Nephron progenitor cell (in vitro differentiated cells): ENCODE measurements at regions not wholly inside any gene's neighbourhood (a gene's known extent, or its start where the extent isn't known, plus 50 kb on each side); places are given as distances from the start of the nearest gene placed in this dataset.

Source experiments
- DNase-seq: peaks from one replicate; pipeline ENCODE4 v3.0.0; 2021
- H3K27ac Mint-ChIP-seq: 2 replicates; pipeline ENCODE4 v1.8.0; 2021; ENCODE audit warnings: mild to moderate bottlenecking, moderate library complexity, mixed read lengths
- H3K27me3 Mint-ChIP-seq: 2 replicates; pipeline ENCODE4 v1.8.0; 2021; ENCODE audit warnings: mild to moderate bottlenecking, low read depth, mixed read lengths; ENCODE audit not compliant: poor library complexity
- H3K36me3 Mint-ChIP-seq: 2 replicates; pipeline ENCODE4 v1.8.0; 2021; ENCODE audit warnings: low read depth, mixed read lengths
- H3K4me1 Mint-ChIP-seq: 2 replicates; pipeline ENCODE4 v1.8.0; 2021; ENCODE audit warnings: mixed read lengths
- H3K4me3 Mint-ChIP-seq: 2 replicates; pipeline ENCODE4 v1.8.0; 2021; ENCODE audit warnings: mild to moderate bottlenecking, moderate library complexity, mixed read lengths
- H3K9me3 Mint-ChIP-seq: 2 replicates; pipeline ENCODE4 v1.8.0; 2021; ENCODE audit warnings: mild to moderate bottlenecking, moderate library complexity, mixed read lengths
- TF ChIP-seq, protein P1 (sequence below): fragments of 200-600 bp; sonication (generic); IDR thresholded peaks from 2 replicates; pipeline ENCODE4 v1.5.0; 2021; ENCODE audit warnings: antibody characterized with exemption

DNA sequence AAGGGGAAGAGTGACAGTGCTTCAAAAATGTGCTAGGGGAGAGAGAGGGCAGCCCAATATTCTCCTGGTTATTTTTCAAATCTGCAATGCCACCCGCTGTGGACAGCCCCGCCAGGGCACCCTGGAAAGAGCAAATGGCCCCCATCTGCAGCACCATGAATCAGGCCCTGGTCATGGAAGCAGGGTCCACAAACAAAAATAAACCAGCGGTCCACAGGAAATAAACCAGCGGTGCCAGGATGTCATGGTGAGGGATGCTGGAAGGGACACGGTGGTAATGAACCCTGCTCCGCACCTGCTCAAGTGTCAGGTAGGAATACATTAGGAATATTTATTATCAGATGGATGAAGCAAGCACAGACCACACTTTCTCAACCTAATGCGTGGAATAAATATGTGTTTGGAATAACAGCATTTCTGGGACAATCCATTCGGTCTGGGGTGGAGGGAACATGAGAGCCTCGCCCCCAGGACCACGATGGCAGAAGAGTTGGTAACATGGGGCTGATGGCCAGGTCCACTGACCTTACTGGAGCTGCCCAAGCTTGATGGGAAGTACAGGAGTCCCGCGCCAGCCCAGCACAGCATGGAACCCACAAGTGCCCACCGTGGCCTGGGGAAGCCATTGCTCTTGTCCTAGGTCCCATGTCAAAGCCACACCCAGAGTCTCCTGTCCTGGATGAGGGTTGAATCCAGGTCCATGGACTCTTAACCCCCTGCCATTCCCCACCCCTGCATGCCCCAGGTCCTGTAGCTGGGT, 181.7 kb downstream of the BRD1 start:
- Mint-ChIP-seq H3K4me3 (no peak overlapping the region), H3K27ac (no peak overlapping the region), H3K36me3 (no peaks in the 10 kb centered on the region), H3K4me1 (peaks cover 26% of the 10 kb centered on the region), H3K9me3 (no peaks in the 10 kb centered on the region), H3K27me3 (peaks cover 21% of the 10 kb centered on the region)
- TF ChIP-seq, protein P1, sequence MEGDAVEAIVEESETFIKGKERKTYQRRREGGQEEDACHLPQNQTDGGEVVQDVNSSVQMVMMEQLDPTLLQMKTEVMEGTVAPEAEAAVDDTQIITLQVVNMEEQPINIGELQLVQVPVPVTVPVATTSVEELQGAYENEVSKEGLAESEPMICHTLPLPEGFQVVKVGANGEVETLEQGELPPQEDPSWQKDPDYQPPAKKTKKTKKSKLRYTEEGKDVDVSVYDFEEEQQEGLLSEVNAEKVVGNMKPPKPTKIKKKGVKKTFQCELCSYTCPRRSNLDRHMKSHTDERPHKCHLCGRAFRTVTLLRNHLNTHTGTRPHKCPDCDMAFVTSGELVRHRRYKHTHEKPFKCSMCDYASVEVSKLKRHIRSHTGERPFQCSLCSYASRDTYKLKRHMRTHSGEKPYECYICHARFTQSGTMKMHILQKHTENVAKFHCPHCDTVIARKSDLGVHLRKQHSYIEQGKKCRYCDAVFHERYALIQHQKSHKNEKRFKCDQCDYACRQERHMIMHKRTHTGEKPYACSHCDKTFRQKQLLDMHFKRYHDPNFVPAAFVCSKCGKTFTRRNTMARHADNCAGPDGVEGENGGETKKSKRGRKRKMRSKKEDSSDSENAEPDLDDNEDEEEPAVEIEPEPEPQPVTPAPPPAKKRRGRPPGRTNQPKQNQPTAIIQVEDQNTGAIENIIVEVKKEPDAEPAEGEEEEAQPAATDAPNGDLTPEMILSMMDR, result no peak
- no peak for DNase-seq

- TF ChIP-seq, protein P1, result no peak
- H3K36me3 Mint-ChIP-seq, result no peaks in the 10 kb centered on the region
- no peak overlapping the region for H3K4me3 Mint-ChIP-seq
- H3K27me3 Mint-ChIP-seq, result peaks cover 14% of the 10 kb centered on the region
- DNase-seq, result no peak
- no peaks in the 10 kb centered on the region for H3K9me3 Mint-ChIP-seq
- no peak overlapping the region for H3K27ac Mint-ChIP-seq
- peaks cover 19% of the 10 kb centered on the region for H3K4me1 Mint-ChIP-seq
Measured at GRCh38 chr22:49645257-49645656, 182.4 kb downstream of the BRD1 start.

DNA sequence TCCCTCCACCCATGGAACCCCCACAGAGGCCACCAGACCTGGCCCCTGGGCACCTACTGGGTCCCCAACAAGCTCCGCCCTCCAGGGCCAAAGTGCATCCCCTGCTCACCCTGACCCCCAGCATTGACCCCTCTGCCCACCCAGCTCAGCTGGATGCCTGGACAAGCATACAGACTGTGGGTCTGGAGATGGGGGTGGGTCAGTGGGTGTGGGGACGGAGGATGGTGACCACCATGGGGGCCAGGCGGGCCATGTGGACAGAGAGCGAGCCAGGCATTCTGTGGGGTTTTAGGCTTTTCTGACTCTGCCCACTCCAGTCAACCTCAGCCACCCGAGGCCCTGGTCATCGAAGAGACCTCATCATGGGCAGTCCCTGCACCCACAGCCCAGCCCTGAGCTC, 183.7 kb downstream of the BRD1 start:
- Mint-ChIP-seq H3K27ac (no peak overlapping the region), H3K9me3 (no peaks in the 10 kb centered on the region), H3K36me3 (no peaks in the 10 kb centered on the region), H3K27me3 (peaks cover 11% of the 10 kb centered on the region), H3K4me3 (no peak overlapping the region), H3K4me1 (peaks cover 7% of the 10 kb centered on the region)
- DNase-seq, result no peak
- TF ChIP-seq, protein P1, result no peak

- H3K4me3 Mint-ChIP-seq, result no peak overlapping the region
- DNase-seq, result no peak
- no peaks in the 10 kb centered on the region for H3K9me3 Mint-ChIP-seq
- TF ChIP-seq, protein P1, result no peak
- peaks cover 7% of the 10 kb centered on the region for H3K4me1 Mint-ChIP-seq
- H3K27me3 Mint-ChIP-seq, result peaks cover 11% of the 10 kb centered on the region
- no peaks in the 10 kb centered on the region for H3K36me3 Mint-ChIP-seq
- no peak overlapping the region for H3K27ac Mint-ChIP-seq
Measured at GRCh38 chr22:49643466-49643865, 184.2 kb downstream of the BRD1 start.

DNA sequence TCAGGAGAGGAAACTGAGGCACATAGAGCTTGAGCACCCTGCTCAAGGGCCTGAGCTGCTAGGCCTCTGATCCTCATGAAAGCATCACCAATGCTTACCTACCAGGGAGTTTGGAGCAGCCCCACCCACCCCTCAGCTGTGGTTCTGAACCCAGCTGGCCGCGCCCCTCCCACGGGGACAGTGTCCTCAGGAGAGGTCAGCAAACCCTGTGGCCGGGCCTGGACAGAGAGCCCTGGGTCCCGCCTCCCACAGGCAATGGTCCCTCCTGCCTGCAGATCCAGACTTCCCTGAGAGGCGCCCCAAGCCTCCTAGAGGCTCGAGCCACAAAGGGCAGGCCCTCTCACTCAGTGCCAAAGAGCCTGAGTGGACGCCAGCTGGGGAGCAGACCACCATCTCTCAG, 184.9 kb downstream of the BRD1 start:
- DNase-seq, result no peak
- H3K27me3 Mint-ChIP-seq, result peaks cover 11% of the 10 kb centered on the region
- TF ChIP-seq, protein P1, result no peak
- H3K4me1 Mint-ChIP-seq, result peaks cover 7% of the 10 kb centered on the region
- H3K4me3 Mint-ChIP-seq, result no peak overlapping the region
- no peak overlapping the region for H3K27ac Mint-ChIP-seq
- H3K36me3 Mint-ChIP-seq, result no peaks in the 10 kb centered on the region
- no peaks in the 10 kb centered on the region for H3K9me3 Mint-ChIP-seq

DNA sequence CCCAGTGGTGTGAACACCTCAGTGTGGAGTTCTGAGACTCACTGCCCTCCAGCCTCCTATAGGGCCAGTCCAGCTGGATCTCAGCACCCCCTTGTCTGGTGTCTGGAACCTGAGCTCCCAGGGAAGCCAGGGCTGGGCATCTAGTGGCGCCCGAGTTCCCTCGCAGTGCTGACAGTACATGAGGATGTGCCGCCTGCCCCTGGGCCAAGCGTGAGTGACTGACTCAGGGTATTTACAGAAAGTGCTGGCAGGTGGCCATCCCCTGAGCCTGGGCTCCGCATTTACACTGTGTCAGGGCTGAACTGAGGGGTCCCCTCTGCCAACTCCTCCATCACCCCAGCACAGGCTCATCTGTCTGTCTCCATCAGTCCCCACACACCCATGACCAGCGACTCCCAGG, 185.3 kb downstream of the BRD1 start:
- H3K4me3 Mint-ChIP-seq, result no peak overlapping the region
- TF ChIP-seq, protein P1, result no peak
- no peaks in the 10 kb centered on the region for H3K9me3 Mint-ChIP-seq
- peaks cover 4% of the 10 kb centered on the region for H3K4me1 Mint-ChIP-seq
- DNase-seq, result no peak
- H3K27me3 Mint-ChIP-seq, result peaks cover 11% of the 10 kb centered on the region
- no peak overlapping the region for H3K27ac Mint-ChIP-seq
- no peaks in the 10 kb centered on the region for H3K36me3 Mint-ChIP-seq
